AG08396 (cell line): ENCODE measurements at regions not wholly inside any gene's neighbourhood (a gene's known extent, or its start where the extent isn't known, plus 50 kb on each side); places are given as distances from the start of the nearest gene placed in this dataset.

ENCODE experiments used
- DNase-seq: peaks from one replicate; pipeline ENCODE4 v3.0.0; 2012; ENCODE audit warnings: low spot score, mixed read lengths

DNA sequence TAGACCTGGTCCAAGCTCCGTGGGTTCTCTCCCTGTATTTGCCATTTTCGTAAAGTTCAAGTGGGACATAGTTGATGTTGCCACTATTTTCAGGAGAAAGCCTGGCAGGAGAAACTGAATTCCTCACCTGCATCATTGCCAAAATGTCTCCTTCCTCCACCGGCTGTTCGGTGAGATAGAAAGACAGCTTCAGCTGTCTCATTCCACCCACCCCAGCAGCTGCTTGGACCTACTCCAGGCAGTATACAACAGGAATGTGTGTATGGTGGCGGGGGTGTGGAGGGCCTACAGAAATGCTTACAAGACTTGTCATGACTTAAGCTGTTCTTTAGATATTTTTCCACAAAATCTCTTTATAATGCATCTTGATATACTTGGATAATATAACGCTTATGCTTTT, 132.7 kb upstream of the RAP2B start:
- DNase-seq = peak; percentile 20

DNA sequence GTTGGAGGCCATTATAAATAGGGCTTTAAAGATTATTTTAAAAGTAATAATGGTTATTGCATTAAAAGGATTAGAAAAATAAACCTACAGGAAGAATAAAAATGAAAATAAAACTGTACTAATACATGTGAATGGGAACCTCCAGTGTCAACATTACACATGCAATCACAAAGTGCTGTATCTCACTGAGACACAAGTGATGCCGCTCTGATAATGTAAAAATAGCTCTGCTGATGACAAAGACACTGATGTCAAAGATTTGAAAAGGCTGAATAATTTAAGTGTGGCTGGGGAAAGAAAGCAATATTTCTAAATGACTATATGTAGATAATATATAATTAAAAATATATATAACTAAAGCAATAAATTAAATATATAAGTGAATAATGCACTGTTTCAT, 129.1 kb upstream of the RAP2B start:
- DNase-seq = no peak

DNA sequence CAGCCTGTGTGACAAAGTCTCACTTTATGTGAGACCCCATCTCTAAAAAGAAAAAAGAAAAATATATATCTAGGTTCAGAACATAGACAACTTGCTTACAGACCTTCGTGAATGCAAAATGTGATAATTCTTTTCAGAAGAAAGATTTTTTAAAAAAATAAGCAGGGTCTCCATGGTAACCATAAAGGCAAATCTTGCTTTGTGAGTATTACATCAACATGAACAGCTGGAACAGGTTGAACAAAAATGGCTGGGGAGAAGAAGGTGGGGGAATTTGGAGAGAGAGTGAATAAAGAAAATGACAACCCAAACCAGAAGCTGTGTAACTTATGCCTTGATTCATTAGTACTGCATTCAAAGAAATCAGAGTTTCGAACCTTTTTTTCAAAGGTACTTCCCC, 125.2 kb upstream of the RAP2B start:
- DNase-seq = no peak

DNA sequence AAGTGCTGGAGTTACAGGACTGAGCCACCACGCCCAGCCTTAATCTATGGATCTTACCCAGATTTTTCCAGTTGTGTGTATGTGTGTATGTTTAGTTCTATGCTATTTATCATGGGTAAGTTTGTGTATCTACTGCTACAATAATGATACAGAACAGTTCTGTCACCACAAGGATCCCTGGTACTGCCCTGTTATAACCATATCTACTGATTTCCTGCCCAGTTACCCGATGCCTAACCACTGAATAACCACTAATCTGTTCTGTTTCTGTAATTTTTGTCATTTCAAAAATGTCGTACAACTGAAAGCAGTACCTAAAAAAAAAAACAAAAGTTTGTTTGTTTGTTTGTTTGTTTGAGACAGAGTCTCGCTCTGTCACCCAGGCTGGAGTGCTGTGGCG, 123.7 kb upstream of the RAP2B start:
- DNase-seq = no peak

DNA sequence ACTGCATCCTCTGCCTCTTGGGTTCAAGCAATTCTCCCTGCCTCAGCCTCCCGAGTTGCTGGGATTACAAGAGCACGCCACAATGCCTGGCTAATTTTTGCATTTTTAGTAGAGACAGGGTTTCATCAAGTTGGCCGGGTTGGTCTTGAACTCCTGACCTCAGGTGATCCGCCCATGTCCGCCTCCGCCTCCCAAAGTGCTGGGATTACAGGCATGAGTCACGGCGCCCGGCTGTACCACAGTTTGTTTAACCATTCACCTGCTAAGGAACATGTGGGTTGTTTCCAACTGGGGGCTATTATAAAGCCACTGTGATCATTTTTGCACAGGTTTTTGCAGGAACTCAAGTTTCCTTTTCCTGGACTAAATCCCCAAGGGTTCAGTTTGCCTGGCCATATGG, 123.2 kb upstream of the RAP2B start:
- no peak for DNase-seq

DNA sequence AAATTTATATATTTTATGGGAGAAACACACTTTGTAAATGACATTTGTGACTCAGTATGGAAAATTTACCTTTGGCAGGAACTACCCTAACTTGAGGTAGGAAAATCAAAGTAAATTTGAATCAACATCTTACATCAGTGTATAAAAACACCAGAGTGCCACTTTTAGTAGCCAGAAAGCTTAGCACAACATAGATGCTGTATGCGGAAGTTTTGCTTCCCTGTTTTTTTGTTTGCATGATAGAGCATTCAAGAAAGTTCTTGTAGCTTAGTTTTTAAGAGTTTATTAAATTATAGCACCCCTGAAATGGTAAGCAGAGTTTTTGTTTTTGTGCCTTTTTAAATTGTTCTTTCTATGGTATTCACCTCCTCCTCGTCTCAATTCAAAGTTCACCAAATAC, 120.8 kb upstream of the RAP2B start:
- no peak for DNase-seq

DNA sequence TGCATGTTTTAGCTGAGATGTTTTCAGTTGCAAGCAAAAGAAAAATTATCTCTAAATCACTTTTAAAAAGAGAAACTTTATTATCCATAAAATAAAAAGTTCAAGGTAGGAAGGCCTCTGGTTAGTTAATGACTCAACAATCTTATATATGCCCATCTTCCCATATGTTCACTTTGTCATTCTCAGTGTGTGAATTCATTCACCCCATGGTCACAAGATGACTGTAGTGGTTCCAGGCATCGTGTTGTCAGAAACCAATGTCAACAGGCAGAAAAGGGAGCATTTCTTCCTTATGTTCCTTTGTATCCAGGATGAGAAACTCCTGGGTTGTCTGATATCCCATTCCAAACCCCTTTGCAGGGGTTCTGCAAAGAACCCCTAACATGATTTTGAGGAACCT, 119.9 kb upstream of the RAP2B start:
- DNase-seq = no peak

DNA sequence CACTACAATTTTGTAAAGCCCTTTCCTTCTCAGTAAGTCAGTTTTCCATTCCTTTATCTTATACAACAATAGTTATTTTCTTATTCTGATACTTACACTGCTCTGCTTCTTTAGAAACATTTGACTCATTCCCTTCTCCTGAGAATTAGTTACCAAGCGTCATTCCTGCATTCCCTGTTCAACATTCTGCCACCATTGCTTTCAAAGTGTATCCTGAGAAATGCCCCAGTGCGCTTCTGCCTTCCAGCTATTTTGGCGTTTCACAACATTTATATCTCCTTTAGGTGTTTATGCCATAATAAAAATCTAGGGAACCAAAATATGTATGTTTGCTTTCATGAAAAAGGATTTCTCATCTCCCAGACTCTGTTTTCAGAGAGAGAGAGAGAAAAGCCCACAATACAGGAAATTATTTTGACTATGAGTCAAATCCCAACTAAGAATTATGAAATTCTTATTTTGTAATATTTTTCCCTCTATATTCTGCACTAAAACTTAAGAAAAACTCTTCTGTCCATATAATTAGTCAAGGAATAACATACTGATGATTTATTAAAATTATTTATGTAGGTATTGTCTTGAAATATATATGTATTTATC, 118.2 kb upstream of the RAP2B start:
- no peak for DNase-seq

DNA sequence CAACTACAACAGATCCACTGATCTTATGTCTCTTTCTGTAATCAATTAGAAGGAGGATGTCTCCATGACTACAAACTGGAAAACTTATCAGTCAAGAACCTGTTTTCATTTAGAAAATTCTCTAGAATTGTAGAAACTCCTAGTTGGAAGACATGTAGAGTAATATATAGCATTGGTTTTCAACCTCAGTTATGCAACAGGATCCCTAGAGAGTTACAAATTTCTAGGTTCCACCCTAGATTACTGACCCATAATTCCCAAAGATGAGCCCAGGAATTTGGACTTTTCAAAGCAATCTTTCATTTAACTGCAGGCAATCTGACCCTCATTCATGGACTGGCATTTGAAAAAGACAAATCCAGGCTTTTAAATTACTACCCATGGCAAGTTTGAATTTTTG, 116.9 kb upstream of the RAP2B start:
- no peak for DNase-seq

DNA sequence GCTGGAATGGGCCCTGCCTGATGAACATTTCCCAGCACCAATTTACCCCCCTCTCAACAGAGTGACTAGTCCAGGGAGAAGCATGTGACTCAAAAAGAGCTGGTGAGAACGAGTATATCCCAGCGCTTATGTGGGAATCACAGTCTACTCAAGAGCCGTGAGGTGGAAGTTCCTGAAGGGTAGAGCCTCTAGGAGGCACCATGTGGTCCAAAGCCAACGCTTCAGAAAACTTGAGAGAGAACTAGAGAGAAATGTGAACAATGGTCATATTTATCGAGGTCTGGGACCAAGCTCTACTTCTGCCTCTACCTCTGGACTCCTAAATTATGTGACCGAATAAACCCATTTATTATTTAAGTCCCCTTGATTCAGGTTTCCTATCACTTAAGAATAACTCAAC, 111.0 kb upstream of the RAP2B start:
- no peak for DNase-seq

DNA sequence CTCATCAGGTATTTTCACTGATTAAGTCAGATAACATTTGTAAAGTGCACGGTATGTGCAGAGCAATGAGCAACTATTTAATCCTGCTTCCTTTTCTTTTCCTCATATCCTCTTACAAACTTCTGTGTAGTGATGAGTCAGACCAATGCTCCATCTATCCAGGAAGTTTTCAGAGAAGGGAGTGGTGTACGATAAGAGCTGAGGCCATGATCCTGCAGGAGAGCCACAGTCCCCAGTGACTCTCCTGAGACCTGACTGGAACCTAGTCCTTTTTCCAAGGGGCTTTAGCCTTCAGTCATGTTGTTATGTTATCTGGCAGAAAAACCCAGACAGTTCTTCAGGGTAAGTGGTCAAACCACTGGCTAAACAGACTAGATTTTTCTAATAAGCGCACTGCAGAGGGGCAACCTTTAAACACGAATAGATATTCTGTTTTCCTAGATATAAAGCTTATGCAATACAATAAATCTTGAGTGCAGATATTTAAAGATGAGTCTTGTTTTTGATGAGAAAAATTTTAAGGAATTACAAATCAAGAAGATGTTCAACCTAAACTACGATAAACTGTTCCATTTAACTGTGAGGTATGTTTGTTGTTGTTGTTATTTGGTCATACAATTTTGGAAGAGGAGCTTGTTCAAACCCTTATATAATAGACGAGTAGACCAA, 110.5 kb upstream of the RAP2B start:
- peak; percentile 52 for DNase-seq

DNA sequence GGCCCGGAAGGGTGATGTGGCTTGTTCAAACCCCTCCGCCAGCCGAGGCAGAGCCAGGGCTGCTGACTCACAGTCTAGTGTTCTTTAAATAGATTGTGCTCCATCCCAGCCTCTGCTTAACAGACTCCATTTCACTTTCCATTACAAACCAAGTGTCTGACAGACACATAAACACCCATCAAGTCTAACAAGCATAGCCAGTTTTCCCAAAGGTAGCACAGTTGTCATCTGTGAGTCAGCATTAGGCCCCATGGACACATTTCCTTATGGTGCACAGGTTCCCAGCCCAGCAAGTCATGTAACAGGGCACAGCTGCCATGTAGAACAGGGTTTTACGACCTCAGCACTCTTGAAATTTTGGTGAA, 109.9 kb upstream of the RAP2B start:
- DNase-seq = peak; percentile 77

DNA sequence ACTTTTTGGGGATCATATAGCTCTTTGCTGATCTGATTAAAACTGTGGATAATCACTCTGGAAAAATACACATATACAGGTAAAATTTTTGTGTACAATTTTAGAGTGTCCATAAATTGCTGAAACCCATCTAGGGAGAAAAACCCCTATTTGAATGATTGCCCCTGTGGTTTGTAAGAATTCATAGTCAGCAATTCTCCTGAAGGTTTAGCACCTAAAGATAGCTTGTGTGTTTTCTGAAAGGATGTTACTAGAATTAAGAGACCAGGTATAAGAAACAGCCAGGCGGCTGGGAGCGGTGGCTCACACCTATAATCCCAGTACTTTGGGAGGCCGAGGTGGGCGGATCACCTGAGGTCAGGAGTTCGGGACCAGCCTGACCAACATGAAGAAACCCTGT, 106.8 kb upstream of the RAP2B start:
- no peak for DNase-seq

DNA sequence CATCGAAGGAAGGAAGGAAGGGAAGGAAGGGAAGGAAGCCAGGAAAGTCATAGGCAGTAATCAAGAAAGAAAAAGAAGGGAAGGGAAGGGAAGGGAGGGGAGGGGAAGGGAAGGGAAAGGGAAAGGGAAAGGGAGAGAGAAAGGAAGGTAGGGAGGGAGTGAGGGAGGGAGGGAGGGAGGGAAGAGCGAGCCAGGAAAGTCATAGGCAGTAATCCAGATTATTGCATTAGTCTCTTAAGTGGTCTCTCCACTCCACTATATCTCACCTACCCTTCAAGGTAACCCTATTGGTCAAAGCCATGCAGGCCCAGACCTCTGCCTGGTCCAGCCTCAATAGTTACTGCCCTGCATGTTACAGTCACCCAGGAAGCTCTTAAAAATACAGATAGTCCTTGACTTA, 106.2 kb upstream of the RAP2B start:
- no peak for DNase-seq

DNA sequence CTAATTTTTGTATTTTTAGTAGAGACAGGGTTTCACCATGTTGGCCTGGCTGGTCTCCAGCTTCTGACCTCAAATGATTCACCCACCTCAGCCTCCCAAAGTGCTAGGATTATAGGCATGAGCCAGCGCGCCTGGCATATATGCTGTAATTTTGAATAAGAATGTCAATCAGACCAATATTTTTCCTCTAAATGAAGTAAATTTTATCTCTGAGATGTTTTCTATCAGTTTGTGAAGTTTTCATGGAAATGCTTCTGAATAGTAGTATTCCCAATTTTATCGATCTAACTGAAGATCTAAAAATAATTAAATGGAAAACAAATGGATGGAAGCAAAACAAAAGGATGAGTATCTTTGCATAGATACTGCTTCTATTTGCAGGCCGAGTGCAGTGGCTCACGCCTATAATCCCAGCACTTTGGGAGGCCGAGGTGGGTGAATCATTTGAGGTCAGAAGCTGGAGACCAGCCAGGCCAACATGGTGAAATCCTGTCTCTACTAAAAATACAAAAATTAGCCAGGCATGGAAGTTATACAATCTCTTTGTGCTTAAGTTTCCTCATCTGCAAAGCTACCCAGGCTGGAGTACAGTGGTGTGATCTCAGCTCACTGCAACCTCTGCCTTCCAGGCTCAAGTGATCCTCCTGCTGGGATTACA, 103.9 kb upstream of the RAP2B start:
- DNase-seq = peak; percentile 8

DNA sequence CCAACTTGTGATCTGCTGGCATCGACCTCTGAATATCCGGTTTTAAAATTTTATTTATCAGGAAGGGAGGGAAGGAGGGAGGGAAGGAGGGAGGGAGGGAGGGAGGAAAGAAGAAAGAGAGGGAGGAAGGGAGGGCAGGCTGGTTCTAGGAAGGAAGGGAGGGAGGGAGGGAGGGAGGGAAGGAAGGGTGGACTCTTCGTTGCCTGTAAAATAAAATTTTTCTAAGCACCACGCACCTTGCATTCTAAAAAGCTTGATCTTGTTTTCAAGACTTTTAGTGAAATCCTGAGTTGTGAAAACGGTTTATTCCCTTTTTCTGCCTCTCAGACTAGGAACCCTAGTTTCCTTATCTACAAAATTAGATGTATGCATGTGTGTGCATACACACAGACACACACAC, 101.7 kb upstream of the RAP2B start:
- no peak for DNase-seq

DNA sequence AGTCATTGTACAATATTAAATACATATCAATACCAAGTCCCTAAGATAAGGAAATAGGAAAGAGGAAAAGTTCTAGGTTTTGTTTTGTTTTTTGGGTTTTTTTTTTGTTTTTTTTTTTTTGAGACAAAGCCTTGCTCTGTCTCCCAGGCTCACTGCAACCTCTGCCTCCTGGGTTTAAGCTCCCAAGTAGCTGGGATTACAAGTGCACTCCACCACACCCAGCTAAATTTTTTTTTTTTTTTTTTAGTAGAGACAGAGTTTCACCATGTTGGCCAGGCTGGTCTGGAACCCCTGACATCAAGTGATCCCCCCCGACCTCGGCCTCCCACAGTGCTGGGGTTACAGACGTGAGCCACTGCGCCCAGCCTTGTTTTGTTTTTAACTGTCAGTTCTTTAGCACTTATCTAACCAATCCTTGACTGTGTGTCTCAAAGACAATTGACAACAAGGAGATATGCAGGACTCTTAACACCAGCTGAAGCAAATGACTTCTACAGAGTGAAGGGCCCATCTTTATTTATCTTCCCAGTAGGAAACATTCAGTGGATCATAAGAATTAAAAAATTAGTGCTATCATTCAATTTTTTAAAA, 100.0 kb upstream of the RAP2B start:
- DNase-seq = no peak

DNA sequence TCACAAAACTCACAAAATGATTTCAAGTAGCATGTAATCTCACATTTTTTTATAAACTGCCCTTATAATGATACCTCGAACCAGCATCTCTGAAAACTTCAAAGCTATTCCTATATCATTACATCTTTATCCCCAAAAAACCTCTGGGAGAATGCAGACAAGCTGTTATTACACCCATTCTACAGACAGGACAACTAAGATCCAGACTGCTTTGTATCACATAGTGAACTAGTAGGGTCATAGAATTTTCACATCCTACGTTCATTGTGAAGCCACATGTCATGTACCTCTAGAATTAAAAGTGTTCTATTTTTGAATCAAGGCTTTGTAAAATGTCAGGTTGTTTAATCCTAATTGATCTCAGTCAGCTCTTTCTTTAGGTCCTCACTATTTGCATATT, 98.7 kb upstream of the RAP2B start:
- DNase-seq = no peak

DNA sequence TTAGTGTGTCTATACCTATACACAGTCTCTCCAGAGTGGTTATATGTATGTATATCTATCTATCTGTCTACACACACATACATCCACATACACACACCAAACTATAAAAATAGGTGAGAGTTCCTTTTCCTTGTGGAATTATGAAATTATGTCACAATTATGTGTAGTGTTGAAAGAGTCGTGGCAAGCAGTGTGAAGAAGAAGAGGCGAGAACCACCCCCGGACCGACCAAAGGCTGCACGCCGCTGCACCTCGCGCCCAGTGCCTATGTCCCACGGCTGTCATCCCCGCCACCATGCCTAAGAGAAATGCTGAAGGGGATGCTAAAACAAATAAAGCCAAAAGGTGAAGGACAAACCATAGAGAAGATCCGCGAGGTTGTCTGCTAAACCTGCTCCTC, 95.0 kb upstream of the RAP2B start:
- DNase-seq = no peak

DNA sequence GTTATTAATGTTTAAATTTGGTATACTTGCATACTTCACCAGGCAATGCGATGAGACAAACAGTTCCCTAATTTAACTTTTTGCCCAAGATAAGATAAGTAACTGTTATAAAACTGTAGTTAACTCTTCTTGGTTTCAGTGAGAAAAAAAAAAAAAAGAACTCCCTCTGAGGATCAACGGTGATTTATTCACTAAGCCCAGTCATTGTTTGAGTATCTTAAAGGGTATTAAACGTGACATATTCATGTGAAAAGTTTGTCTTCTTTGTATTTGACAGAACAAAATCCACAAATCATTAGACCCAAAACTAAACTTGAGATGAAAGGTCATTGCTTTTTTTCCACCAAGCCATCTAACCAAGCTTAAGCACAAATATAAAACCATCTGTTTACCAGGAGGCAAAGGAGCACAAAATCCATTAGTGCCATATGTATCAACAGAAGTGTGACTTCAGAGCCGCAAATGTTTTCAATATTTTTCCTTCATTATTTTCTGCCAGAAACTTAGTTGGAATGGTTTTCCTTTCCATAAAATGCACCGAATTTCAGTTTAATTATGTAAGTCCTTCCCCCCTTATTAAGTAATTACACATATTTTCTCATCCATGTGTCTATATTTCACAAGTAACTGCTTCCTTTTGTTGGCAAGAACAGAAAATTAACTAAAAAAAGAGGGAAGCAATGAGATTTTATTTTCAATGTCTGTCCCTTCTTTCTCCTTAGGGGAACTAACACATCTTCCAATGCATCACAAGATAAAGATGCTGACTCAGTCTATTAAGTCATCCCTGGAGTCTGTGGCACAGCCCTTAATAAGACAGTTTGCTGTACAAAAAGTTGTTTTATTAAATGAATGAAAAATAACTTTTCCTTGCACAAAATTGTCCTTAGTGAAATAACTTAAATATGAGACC, 92.2 kb upstream of the RAP2B start:
- DNase-seq = peak; percentile 58

DNA sequence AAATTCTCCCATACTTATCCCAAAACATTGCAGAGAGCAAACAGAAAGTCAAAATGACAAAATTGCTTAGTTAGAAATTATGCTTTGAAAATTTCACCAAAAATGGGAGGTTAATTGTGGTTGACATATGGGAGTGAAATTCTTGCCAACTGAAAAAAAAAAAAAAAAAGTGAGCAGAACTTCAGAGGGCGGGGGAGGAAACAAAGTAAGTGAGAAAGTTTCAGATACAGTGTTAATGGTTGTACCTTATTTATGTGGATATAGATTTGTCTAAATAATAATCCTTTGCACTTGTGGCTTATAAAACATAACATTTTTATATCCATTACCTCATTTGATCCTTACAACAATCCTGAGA, 91.5 kb upstream of the RAP2B start:
- DNase-seq = no peak

DNA sequence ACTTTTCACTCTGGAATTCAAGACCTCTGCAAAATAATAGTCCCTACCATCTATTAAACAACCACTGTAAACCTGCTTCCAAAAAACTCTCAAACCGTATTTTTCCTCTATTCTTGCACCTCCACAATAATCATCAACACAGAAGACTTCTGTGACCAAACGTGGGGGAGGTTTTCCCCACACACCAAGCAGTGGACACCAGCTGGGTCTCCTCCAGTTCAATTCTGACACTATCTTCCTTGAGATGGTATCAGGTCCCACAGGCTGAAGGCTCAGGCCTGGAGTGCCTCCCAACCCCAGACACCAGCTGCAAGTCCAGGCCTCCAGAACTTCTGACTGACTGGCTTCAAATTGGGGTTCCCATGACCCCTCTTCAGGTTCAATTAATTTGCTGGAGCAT, 89.6 kb upstream of the RAP2B start:
- no peak for DNase-seq

DNA sequence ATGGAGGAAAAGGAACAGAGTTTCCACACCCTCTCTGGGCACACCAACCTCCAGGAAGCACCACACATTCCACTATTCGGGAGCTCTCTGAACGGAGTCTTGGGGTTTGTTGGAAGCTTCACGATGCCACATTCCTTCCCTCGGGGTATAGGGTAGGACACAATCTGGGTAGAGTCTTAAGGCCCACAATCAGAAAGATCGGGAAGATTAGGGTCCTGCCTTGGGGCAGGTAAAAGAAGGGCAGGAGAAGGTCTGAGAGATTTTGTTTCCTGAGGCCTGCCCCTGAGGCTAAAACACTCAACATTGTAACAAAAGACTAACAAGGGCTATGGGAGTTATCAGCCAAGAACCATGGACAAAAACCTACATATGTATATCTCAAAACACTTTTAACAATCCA, 89.2 kb upstream of the RAP2B start:
- DNase-seq = no peak
